GM06990 (cell line): ENCODE measurements at regions not wholly inside any gene's neighbourhood (a gene's known extent, or its start where the extent isn't known, plus 50 kb on each side); places are given as distances from the start of the nearest gene placed in this dataset.

Source experiments
- DNase-seq: peaks from one replicate; pipeline ENCODE4 v3.0.0-alpha.2; 2011; ENCODE audit not compliant: insufficient read length; ENCODE audit errors: extremely low read depth
- H3K27me3 ChIP-seq: replicated peaks from 2 replicates; pipeline ENCODE4 v1.6.0; 2011; ENCODE audit warnings: low read length; ENCODE audit not compliant: control insufficient read depth, insufficient read depth
- H3K36me3 ChIP-seq: 2 replicates; pipeline ENCODE4 v1.5.1; 2011; ENCODE audit warnings: low read length; ENCODE audit not compliant: control insufficient read depth, insufficient read depth
- H3K4me3 ChIP-seq: replicated peaks from 2 replicates; pipeline ENCODE4 v1.5.1; 2011; ENCODE audit warnings: low read depth, mild to moderate bottlenecking, control low read depth, low read length
- TF ChIP-seq, protein P1 (sequence below): IDR thresholded peaks from 2 replicates; pipeline ENCODE4 v1.5.1; 2011; ENCODE audit warnings: low read length, control low read depth, mild to moderate bottlenecking, inconsistent platforms; ENCODE audit not compliant: insufficient read depth, poor library complexity, severe bottlenecking

DNA sequence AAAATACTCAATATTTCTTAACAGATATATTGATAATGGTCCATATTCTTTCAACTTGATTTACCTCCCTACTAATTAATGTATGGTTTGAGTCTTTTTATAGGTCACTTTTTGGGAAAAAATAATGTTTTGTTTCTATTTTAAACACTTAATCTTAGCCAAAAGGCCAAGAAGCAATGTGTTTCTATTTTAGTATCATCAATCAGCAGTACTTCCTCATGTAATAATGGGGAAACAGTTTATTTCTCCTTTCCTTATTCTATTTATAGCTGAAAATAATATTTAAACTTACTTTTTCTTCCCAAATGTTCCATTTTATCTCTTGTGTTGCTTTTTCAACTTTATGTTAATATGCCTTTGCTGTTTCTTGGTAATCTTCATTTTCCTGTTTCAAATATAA, 295.1 kb downstream of the ALDH8A1 start:
- H3K36me3 ChIP-seq = no peaks in the 10 kb centered on the region
- H3K4me3 ChIP-seq = no peak overlapping the region
- DNase-seq = no peak
- H3K27me3 ChIP-seq = no peaks in the 10 kb centered on the region
- TF ChIP-seq, protein P1, sequence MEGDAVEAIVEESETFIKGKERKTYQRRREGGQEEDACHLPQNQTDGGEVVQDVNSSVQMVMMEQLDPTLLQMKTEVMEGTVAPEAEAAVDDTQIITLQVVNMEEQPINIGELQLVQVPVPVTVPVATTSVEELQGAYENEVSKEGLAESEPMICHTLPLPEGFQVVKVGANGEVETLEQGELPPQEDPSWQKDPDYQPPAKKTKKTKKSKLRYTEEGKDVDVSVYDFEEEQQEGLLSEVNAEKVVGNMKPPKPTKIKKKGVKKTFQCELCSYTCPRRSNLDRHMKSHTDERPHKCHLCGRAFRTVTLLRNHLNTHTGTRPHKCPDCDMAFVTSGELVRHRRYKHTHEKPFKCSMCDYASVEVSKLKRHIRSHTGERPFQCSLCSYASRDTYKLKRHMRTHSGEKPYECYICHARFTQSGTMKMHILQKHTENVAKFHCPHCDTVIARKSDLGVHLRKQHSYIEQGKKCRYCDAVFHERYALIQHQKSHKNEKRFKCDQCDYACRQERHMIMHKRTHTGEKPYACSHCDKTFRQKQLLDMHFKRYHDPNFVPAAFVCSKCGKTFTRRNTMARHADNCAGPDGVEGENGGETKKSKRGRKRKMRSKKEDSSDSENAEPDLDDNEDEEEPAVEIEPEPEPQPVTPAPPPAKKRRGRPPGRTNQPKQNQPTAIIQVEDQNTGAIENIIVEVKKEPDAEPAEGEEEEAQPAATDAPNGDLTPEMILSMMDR = no peak

DNA sequence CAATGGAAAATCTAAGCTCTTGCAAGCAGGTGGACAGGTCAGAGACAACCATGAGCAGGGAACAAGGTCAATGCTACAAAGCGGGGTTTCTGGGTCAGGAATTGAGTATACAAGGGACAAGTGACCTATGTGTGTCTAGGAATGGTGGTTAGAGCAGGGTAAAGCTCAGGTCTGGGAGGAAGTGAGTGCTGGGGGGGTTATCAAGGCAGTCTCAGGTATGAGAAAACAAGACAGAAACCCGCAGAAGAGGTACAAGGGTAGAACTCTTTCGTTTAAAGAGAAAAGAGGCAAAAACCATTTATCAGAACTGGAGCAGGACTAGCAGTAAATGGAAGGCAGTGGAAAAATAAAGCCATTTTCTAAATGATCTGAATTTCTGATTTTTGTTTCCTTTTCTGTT, 298.4 kb downstream of the ALDH8A1 start:
- TF ChIP-seq, protein P1 = no peak
- DNase-seq = no peak
- no peaks in the 10 kb centered on the region for H3K36me3 ChIP-seq
- H3K27me3 ChIP-seq = no peaks in the 10 kb centered on the region
- H3K4me3 ChIP-seq = no peak overlapping the region

DNA sequence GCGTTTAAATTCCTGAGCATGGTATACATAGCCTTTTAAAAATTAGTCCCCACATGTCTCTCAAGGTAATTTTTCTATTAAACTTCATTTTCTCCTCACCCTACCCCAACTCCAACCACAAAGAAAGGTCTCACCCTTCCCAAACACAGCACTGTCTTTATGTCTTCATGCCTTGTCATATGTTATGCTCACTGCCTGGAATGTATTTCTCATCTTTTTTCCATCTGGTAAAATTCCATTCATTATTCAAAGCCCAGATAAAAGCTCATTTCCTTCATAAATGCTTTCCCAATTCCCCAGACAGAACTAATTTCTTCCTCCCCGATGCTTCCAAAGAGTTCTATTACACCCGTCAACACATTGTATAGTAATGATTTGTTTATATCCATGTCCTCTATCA, 302.0 kb downstream of the ALDH8A1 start:
- TF ChIP-seq, protein P1 = no peak
- Histone ChIP-seq H3K4me3 (no peak overlapping the region), H3K27me3 (no peaks in the 10 kb centered on the region), H3K36me3 (no peaks in the 10 kb centered on the region)
- DNase-seq = no peak

DNA sequence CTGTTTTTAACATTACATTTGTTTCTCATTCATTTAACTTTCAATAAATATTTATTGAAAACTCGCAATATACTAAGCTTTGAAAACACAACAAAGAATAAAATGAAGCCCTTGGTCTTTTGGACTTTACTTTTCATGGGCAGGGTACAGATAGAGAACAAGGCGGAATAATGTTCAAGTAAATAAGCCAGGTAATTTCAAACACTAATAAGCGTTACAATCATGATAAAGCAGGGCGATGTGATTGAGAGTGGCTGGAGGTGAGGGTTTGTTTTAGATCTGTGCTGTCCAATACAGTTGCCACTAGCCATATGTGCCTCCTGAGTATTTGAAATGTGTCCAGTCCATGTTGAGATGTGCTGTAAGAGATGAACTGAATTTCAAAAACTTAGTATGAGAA, 307.1 kb downstream of the ALDH8A1 start:
- H3K27me3 ChIP-seq = no peaks in the 10 kb centered on the region
- no peak for DNase-seq
- TF ChIP-seq, protein P1 = no peak
- H3K4me3 ChIP-seq = no peak overlapping the region
- H3K36me3 ChIP-seq = no peaks in the 10 kb centered on the region

DNA sequence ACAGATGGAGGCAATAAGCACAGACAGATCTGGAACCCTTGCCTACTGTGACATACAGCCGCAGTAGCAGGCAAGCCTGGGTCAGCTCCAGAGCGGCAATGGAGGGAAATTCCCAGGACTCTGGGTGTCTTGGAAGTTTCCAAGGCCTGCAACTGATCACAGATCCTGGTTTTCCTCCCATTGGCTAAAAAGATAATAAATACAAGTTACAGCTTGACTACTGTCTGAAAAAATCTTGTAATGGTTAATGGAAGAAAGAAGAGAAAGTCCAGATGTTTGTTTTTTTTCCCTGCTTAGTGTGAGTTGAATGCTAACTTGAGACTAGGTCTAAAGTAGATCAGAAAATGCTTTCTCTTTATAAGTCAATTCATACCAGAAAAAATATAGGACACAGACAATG, 307.6 kb downstream of the ALDH8A1 start:
- H3K36me3 ChIP-seq = no peaks in the 10 kb centered on the region
- DNase-seq = no peak
- TF ChIP-seq, protein P1 = no peak
- no peak overlapping the region for H3K4me3 ChIP-seq
- H3K27me3 ChIP-seq = no peaks in the 10 kb centered on the region

DNA sequence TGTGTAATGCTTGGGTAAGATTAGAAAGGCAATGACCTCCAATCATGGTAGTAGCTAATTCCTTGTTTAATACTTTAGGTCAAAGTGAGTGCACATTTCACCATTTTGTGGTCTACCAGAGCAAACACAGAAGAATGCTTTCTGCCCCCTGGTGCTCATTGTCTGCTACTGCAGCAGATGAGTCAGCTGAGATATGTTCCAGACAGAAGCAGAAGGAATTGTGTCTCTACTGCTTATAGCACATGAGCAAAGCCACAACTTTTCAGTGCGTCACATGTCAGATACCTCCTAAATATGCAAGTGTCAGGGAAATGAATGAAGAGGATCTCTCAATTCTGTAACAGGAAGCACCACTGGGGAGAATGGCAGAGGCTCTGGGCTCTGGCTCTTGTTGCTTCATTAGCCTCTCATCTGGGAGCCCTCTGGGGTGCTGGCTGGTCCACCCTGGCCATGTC, 308.9 kb downstream of the ALDH8A1 start:
- Histone ChIP-seq H3K4me3 (no peak overlapping the region), H3K27me3 (no peaks in the 10 kb centered on the region), H3K36me3 (no peaks in the 10 kb centered on the region)
- TF ChIP-seq, protein P1 = peak; percentile 83
- DNase-seq = peak; percentile 15
